ENCODE measurements at regions not wholly inside any gene's neighbourhood (a gene's known extent, or its start where the extent isn't known, plus 50 kb on each side); places are given as distances from the start of the nearest gene placed in this dataset.
A peak's percentile ranks its signal among the peaks of the same experiment; 100 is the strongest.

DNA sequence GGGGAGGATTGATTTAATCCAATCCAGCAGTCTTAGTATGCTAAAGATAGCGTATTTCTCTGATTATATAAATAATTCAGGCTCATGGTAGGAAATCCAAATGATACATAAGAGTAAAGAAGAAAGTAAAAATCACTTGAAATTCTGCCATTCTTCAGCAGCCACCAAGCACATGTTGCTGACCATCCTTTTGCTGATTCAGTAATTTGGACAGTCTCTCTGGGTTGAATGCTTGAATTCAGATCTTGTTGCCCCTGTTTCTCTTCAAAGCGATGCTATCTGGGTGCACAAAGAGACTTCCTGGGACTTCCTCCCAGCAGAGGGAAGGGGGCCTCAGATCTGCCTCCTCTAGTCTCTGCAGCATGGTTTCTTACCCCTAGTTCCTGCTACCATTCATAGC is 609.1 kb downstream of the UTRN start:
- Histone ChIP-seq H3K27me3 (ENCODE audit: control insufficient read depth in 2 of 2, insufficient read depth in 1 of 2, low read length in 1 of 2) (no peaks in the 10 kb centered on the region), H3K4me1 (ENCODE audit: control insufficient read depth in 2 of 2, insufficient read depth in 2 of 2, low read length in 2 of 2) (peaks cover 0 to 4% of the 10 kb centered on the region in 2 donors), H3K27ac (ENCODE audit: low read depth in 1 of 2, low read length in 1 of 2) (no peak overlapping the region), H3K4me3 (ENCODE audit: low read length in 2 of 2) (no peak overlapping the region), H3K9me3 (ENCODE audit: control insufficient read depth in 2 of 2, insufficient read depth in 1 of 2, low read length in 1 of 2) (no peaks in the 10 kb centered on the region), H3K36me3 (ENCODE audit: control insufficient read depth in 2 of 2, insufficient read depth in 2 of 2, low read length in 1 of 2) (no peaks in the 10 kb centered on the region)
- WGBS = 96% methylated on average over 2 of the region's 2 CpGs
- DNase-seq (ENCODE audit: low read depth in 6 of 9, low spot score in 9 of 9) = peak in 1 of 9 donors; percentile 7

- Histone ChIP-seq H3K4me3 (ENCODE audit: low read length in 2 of 2) (no peak overlapping the region), H3K27me3 (ENCODE audit: control insufficient read depth in 2 of 2, insufficient read depth in 1 of 2, low read length in 1 of 2) (no peaks in the 10 kb centered on the region), H3K4me1 (ENCODE audit: control insufficient read depth in 2 of 2, insufficient read depth in 2 of 2, low read length in 2 of 2) (peaks cover 0 to 4% of the 10 kb centered on the region in 2 donors), H3K27ac (ENCODE audit: low read depth in 1 of 2, low read length in 1 of 2) (no peak overlapping the region), H3K9me3 (ENCODE audit: control insufficient read depth in 2 of 2, insufficient read depth in 1 of 2, low read length in 1 of 2) (no peaks in the 10 kb centered on the region), H3K36me3 (ENCODE audit: control insufficient read depth in 2 of 2, insufficient read depth in 2 of 2, low read length in 1 of 2) (no peaks in the 10 kb centered on the region)
- WGBS = 75% methylated on average over 8 of the region's 8 CpGs
- no peak for DNase-seq (ENCODE audit: low read depth in 6 of 9, low spot score in 9 of 9)
These were observed 610.5 kb downstream of the UTRN start for GRCh38 chr6:144895313-144896278.

- H3K27me3 ChIP-seq (ENCODE audit: control insufficient read depth in 2 of 2, insufficient read depth in 1 of 2, low read length in 1 of 2) = no peaks in the 10 kb centered on the region
- no peak overlapping the region for H3K4me3 ChIP-seq (ENCODE audit: low read length in 2 of 2)
- WGBS = 89% methylated on average over 3 of the region's 3 CpGs
- no peak overlapping the region for H3K27ac ChIP-seq (ENCODE audit: low read depth in 1 of 2, low read length in 1 of 2)
- H3K36me3 ChIP-seq (ENCODE audit: control insufficient read depth in 2 of 2, insufficient read depth in 2 of 2, low read length in 1 of 2) = no peaks in the 10 kb centered on the region
- H3K4me1 ChIP-seq (ENCODE audit: control insufficient read depth in 2 of 2, insufficient read depth in 2 of 2, low read length in 2 of 2) = peaks cover 0 to 4% of the 10 kb centered on the region in 2 donors
- DNase-seq (ENCODE audit: low read depth in 6 of 9, low spot score in 9 of 9) = no peak
- H3K9me3 ChIP-seq (ENCODE audit: control insufficient read depth in 2 of 2, insufficient read depth in 1 of 2, low read length in 1 of 2) = no peaks in the 10 kb centered on the region
These were observed 611.2 kb downstream of the UTRN start for GRCh38 chr6:144896289-144896688.

- H3K27ac ChIP-seq (ENCODE audit: low read depth in 1 of 2, low read length in 1 of 2) = no peak overlapping the region
- H3K4me3 ChIP-seq (ENCODE audit: low read length in 2 of 2) = no peak overlapping the region
- H3K27me3 ChIP-seq (ENCODE audit: control insufficient read depth in 2 of 2, insufficient read depth in 1 of 2, low read length in 1 of 2) = no peaks in the 10 kb centered on the region
- H3K9me3 ChIP-seq (ENCODE audit: control insufficient read depth in 2 of 2, insufficient read depth in 1 of 2, low read length in 1 of 2) = no peaks in the 10 kb centered on the region
- H3K4me1 ChIP-seq (ENCODE audit: control insufficient read depth in 2 of 2, insufficient read depth in 2 of 2, low read length in 2 of 2) = peaks cover 0 to 4% of the 10 kb centered on the region in 2 donors
- no peaks in the 10 kb centered on the region for H3K36me3 ChIP-seq (ENCODE audit: control insufficient read depth in 2 of 2, insufficient read depth in 2 of 2, low read length in 1 of 2)
- no peak for DNase-seq (ENCODE audit: low read depth in 6 of 9, low spot score in 9 of 9)
These were observed 611.7 kb downstream of the UTRN start for GRCh38 chr6:144896871-144897270.

DNA sequence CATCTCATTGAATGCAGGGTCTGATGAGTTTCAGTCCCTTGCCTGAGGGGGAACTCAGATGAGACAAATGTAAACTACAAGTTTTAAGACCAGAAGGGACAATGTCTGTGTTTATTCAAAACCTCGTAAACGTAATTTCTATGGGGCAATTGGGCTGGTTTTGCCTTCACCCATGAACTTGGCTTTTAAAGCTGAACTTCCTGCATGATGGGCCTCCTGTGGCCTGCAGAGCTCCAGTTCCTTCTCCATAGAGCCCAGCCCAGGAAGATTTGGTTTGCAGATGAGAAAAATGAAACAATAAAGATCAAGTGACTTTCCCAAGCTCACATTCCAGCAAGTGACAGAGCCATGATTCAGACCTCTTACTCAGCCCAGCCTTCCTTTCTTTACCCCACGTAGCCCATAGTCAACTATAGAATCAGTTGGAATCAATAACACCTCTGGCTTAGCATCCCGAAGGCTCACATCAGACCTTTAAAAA is 612.3 kb downstream of the UTRN start:
- no peak for DNase-seq (ENCODE audit: low read depth in 6 of 9, low spot score in 9 of 9)
- Histone ChIP-seq H3K36me3 (ENCODE audit: control insufficient read depth in 2 of 2, insufficient read depth in 2 of 2, low read length in 1 of 2) (no peaks in the 10 kb centered on the region), H3K27ac (ENCODE audit: low read depth in 1 of 2, low read length in 1 of 2) (no peak overlapping the region), H3K4me3 (ENCODE audit: low read length in 2 of 2) (no peak overlapping the region), H3K9me3 (ENCODE audit: control insufficient read depth in 2 of 2, insufficient read depth in 1 of 2, low read length in 1 of 2) (no peaks in the 10 kb centered on the region), H3K27me3 (ENCODE audit: control insufficient read depth in 2 of 2, insufficient read depth in 1 of 2, low read length in 1 of 2) (no peaks in the 10 kb centered on the region), H3K4me1 (ENCODE audit: control insufficient read depth in 2 of 2, insufficient read depth in 2 of 2, low read length in 2 of 2) (peaks cover 0 to 4% of the 10 kb centered on the region in 2 donors)
- 95% methylated on average over 4 of the region's 4 CpGs for WGBS

DNA sequence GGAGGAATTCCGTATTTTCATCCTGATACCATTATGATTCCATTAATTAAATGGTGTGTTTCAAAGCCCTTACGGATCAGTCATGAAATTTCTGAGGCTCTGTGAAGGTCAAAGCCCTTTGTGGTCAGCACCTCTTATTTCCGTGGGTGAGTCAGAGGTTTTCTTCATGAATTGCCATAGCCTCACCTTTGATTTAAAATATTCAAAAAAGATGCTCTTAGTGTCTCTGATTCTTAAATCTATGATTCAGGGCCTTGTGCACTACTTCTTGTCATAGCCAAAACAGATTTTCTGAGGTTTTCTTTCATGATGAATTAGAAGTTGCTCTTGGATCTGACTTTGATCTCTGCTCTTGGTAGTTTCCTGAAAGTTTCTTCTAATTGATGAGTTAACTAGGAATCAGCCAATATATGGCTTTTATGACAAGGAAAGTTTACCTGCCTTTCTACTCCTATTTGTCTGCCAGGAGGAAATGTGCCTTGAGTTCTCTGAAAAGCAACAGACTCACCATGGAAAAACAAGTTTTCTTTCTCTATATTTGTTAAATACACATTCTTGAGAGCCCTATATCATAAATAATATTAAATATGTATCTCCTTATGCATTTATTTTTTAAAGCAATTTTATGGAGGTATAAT is 613.0 kb downstream of the UTRN start:
- no peak for DNase-seq (ENCODE audit: low read depth in 6 of 9, low spot score in 9 of 9)
- Histone ChIP-seq H3K9me3 (ENCODE audit: control insufficient read depth in 2 of 2, insufficient read depth in 1 of 2, low read length in 1 of 2) (no peaks in the 10 kb centered on the region), H3K27ac (ENCODE audit: low read depth in 1 of 2, low read length in 1 of 2) (no peak overlapping the region), H3K4me3 (ENCODE audit: low read length in 2 of 2) (no peak overlapping the region), H3K36me3 (ENCODE audit: control insufficient read depth in 2 of 2, insufficient read depth in 2 of 2, low read length in 1 of 2) (no peaks in the 10 kb centered on the region), H3K27me3 (ENCODE audit: control insufficient read depth in 2 of 2, insufficient read depth in 1 of 2, low read length in 1 of 2) (no peaks in the 10 kb centered on the region), H3K4me1 (ENCODE audit: control insufficient read depth in 2 of 2, insufficient read depth in 2 of 2, low read length in 2 of 2) (peaks cover 0 to 4% of the 10 kb centered on the region in 2 donors)
- 96% methylated on average over 3 of the region's 3 CpGs for WGBS

GRCh38 chr6:144898741-144899140 is 613.6 kb downstream of the UTRN start:
- Histone ChIP-seq H3K4me1 (ENCODE audit: control insufficient read depth in 2 of 2, insufficient read depth in 2 of 2, low read length in 2 of 2) (peaks cover 0 to 4% of the 10 kb centered on the region in 2 donors), H3K27me3 (ENCODE audit: control insufficient read depth in 2 of 2, insufficient read depth in 1 of 2, low read length in 1 of 2) (no peaks in the 10 kb centered on the region), H3K27ac (ENCODE audit: low read depth in 1 of 2, low read length in 1 of 2) (no peak overlapping the region), H3K4me3 (ENCODE audit: low read length in 2 of 2) (no peak overlapping the region), H3K36me3 (ENCODE audit: control insufficient read depth in 2 of 2, insufficient read depth in 2 of 2, low read length in 1 of 2) (no peaks in the 10 kb centered on the region), H3K9me3 (ENCODE audit: control insufficient read depth in 2 of 2, insufficient read depth in 1 of 2, low read length in 1 of 2) (no peaks in the 10 kb centered on the region)
- DNase-seq (ENCODE audit: low read depth in 6 of 9, low spot score in 9 of 9) = no peak
- 97% methylated on average over 1 of the region's 1 CpG for WGBS

- H3K27me3 ChIP-seq (ENCODE audit: control insufficient read depth in 2 of 2, insufficient read depth in 1 of 2, low read length in 1 of 2) = no peaks in the 10 kb centered on the region
- H3K36me3 ChIP-seq (ENCODE audit: control insufficient read depth in 2 of 2, insufficient read depth in 2 of 2, low read length in 1 of 2) = no peaks in the 10 kb centered on the region
- no peaks in the 10 kb centered on the region for H3K9me3 ChIP-seq (ENCODE audit: control insufficient read depth in 2 of 2, insufficient read depth in 1 of 2, low read length in 1 of 2)
- no peak overlapping the region for H3K27ac ChIP-seq (ENCODE audit: low read depth in 1 of 2, low read length in 1 of 2)
- DNase-seq (ENCODE audit: low read depth in 6 of 9, low spot score in 9 of 9) = no peak
- H3K4me1 ChIP-seq (ENCODE audit: control insufficient read depth in 2 of 2, insufficient read depth in 2 of 2, low read length in 2 of 2) = peaks cover 0 to 4% of the 10 kb centered on the region in 2 donors
- H3K4me3 ChIP-seq (ENCODE audit: low read length in 2 of 2) = no peak overlapping the region
- 97% methylated on average over 1 of the region's 1 CpG for WGBS
These were observed 614.0 kb downstream of the UTRN start for GRCh38 chr6:144899161-144899560.

- 96% methylated on average over 1 of the region's 1 CpG for WGBS
- H3K27me3 ChIP-seq (ENCODE audit: control insufficient read depth in 2 of 2, insufficient read depth in 1 of 2, low read length in 1 of 2) = no peaks in the 10 kb centered on the region
These were observed 616.3 kb downstream of the UTRN start for GRCh38 chr6:144901412-144901811.

More at GRCh38 chr6:144901412-144901811, 616.3 kb downstream of the UTRN start:
- Histone ChIP-seq H3K4me1 (ENCODE audit: control insufficient read depth in 2 of 2, insufficient read depth in 2 of 2, low read length in 2 of 2) (no peaks in the 10 kb centered on the region), H3K27ac (ENCODE audit: low read depth in 1 of 2, low read length in 1 of 2) (no peak overlapping the region), H3K36me3 (ENCODE audit: control insufficient read depth in 2 of 2, insufficient read depth in 2 of 2, low read length in 1 of 2) (no peaks in the 10 kb centered on the region), H3K4me3 (ENCODE audit: low read length in 2 of 2) (no peak overlapping the region), H3K9me3 (ENCODE audit: control insufficient read depth in 2 of 2, insufficient read depth in 1 of 2, low read length in 1 of 2) (no peaks in the 10 kb centered on the region)
- no peak for DNase-seq (ENCODE audit: low read depth in 6 of 9, low spot score in 9 of 9)
